Adrenal gland (tissue), 9 donors: ENCODE measurements at regions not wholly inside any gene's neighbourhood (a gene's known extent, or its start where the extent isn't known, plus 50 kb on each side); places are given as distances from the start of the nearest gene placed in this dataset.

Source experiments
- DNase-seq, 7 donors: peaks; one replicate each; pipeline ENCODE4 v3.0.0-alpha.2; 2019 to 2020
- H3K27ac ChIP-seq, 5 donors: fragments of 200-600 bp; sonication (generic) in 4 of 5; 1 replicate in 3 of 5; 2 replicates in 2 of 5; pipeline versions ENCODE4 v1.5.1 to v1.8.0; 2016 to 2020; ENCODE audit warnings: mild to moderate bottlenecking in 1 of 5
- H3K27me3 ChIP-seq: fragments of 200-600 bp; 2 replicates; pipeline ENCODE4 v1.8.0; 2021
- H3K36me3 ChIP-seq, 2 donors: fragments of 200-600 bp; replicated peaks in 1 of 2; 1 replicate in 1 of 2; 2 replicates in 1 of 2; pipeline versions ENCODE4 v1.5.1 to v1.8.0; 2018 to 2022
- H3K4me1 ChIP-seq, 2 donors: fragments of 200-600 bp; replicated peaks in 1 of 2; 1 replicate in 1 of 2; 2 replicates in 1 of 2; pipeline versions ENCODE4 v1.5.1 to v1.8.0; 2018 to 2021
- H3K4me3 ChIP-seq, 4 donors: fragments of 200-600 bp; sonication (generic) in 3 of 4; one replicate each; pipeline ENCODE4 v1.5.1; 2016 to 2018
- H3K9me3 ChIP-seq, 3 donors: fragments of 200-600 bp; sonication (generic) in 1 of 3; replicated peaks in 1 of 3; 1 replicate in 2 of 3; 2 replicates in 1 of 3; pipeline versions ENCODE4 v1.5.1 to v1.8.0; 2016 to 2021
- POLR2A ChIP-seq, 2 donors: fragments of 450-650 bp; IDR thresholded peaks; one replicate each; pipeline ENCODE4 v1.6.1; 2017; ENCODE audit warnings: antibody characterized with exemption in 2 of 2, mild to moderate bottlenecking in 2 of 2, moderate library complexity in 1 of 2
- WGBS, 4 donors: extraction: QIAGEN DNeasy Blood & Tissue Kit in 2 of 4; methylation state at CpG; one replicate each; pipeline versions ENCODE4 v1.1.5 to v1.1.7; 2013 to 2017; 5-methylcytosine and 5-hydroxymethylcytosine counted together
- intact Hi-C, 2 donors: fragments of 100-400 bp; cut with DNase I; formaldehyde crosslinking; loops; one replicate each; pipeline versions ENCODE4 v1.14.1 to v1.15.0; 2022 to 2023
- TF ChIP-seq, protein P1 (sequence below), 6 experiments: fragments of 450-650 bp in 4 of 6; fragments of 200-600 bp in 2 of 6; sonication (generic) in 1 of 6; IDR thresholded peaks; 1 replicate in 5 of 6; 2 replicates in 1 of 6; pipeline versions ENCODE4 v1.5.1 to v1.8.0; 2016 to 2021; ENCODE audit warnings: antibody characterized with exemption in 6 of 6, mild to moderate bottlenecking in 2 of 6, moderate library complexity in 1 of 6
- donor health status: healthy with polysubstance abuse.
- donor health status: Bipolar disorder and iron deficiency.
- donor health status: DM: yes; HTN: yes; CAD: no.
- donor health status: DM: no; HTN: no; CAD: no.
- donor health status: DM: no; HTN: no; CAD: no.

DNA sequence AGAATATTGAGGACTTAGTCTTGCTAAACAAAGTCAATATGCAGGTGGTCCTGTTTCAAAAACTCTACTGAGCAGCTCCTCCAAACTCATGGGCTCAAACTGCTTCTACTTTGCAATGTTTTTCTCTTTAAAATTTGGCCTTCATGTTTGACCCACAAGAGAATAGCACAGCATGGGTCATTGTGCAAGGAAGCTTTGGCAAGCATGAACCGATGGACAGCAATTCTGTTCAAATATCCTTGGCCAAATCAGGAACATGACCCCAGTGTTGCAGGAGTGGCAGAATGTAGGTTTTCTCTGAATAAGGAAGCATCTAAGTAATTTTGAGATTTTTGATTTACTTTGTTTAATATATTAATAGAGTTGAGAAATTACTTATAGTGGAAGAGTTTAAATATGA is 477.9 kb downstream of the KCNJ3 start:
- H3K9me3 ChIP-seq, result no peaks in the 10 kb centered on the region
- no peak for DNase-seq
- no peaks in the 10 kb centered on the region for H3K36me3 ChIP-seq
- no peak overlapping the region for H3K4me3 ChIP-seq
- TF ChIP-seq, protein P1, sequence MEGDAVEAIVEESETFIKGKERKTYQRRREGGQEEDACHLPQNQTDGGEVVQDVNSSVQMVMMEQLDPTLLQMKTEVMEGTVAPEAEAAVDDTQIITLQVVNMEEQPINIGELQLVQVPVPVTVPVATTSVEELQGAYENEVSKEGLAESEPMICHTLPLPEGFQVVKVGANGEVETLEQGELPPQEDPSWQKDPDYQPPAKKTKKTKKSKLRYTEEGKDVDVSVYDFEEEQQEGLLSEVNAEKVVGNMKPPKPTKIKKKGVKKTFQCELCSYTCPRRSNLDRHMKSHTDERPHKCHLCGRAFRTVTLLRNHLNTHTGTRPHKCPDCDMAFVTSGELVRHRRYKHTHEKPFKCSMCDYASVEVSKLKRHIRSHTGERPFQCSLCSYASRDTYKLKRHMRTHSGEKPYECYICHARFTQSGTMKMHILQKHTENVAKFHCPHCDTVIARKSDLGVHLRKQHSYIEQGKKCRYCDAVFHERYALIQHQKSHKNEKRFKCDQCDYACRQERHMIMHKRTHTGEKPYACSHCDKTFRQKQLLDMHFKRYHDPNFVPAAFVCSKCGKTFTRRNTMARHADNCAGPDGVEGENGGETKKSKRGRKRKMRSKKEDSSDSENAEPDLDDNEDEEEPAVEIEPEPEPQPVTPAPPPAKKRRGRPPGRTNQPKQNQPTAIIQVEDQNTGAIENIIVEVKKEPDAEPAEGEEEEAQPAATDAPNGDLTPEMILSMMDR (IDR thresholded peaks at IDR 0.05), result no peak
- TF ChIP-seq POLR2A (IDR thresholded peaks at IDR 0.05), result no peak
- 44 to 58% (median 52%) methylated on average over 1 of the region's 1 CpG for WGBS, 4 donors
- H3K27ac ChIP-seq, result no peak overlapping the region
- no peaks in the 10 kb centered on the region for H3K4me1 ChIP-seq
- intact Hi-C loops, result no loop called here
- H3K27me3 ChIP-seq, result no peaks in the 10 kb centered on the region

DNA sequence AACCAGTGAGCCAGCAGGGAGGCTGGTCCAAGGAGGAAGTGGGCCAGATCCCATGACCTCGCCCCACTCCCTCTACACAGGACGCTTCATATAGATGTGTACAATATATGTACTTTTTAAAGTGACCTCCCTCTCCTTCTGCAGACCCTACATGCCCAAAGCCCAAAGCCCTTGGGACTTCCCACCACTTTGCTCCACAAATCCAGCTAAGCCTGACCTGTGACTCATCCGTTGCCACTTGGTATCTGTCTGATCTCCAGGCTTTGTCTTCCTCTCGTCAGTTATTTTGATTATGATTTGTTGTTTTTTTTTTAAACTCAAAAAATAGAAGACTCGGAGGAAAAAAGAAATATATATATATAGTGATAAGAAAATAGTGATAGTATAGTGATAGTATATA is 470.8 kb downstream of the KCNJ3 start:
- WGBS, 4 donors, result 65 to 73% (median 69%) methylated on average over 5 of the region's 5 CpGs
- intact Hi-C loops, result no loop called here
- Histone ChIP-seq H3K36me3 (no peaks in the 10 kb centered on the region), H3K27me3 (no peaks in the 10 kb centered on the region), H3K9me3 (no peaks in the 10 kb centered on the region), H3K4me1 (no peaks in the 10 kb centered on the region), H3K4me3 (no peak overlapping the region), H3K27ac (no peak overlapping the region)
- TF ChIP-seq, protein P1 (IDR thresholded peaks at IDR 0.05), result no peak
- TF ChIP-seq POLR2A (IDR thresholded peaks at IDR 0.05), result no peak
- no peak for DNase-seq

DNA sequence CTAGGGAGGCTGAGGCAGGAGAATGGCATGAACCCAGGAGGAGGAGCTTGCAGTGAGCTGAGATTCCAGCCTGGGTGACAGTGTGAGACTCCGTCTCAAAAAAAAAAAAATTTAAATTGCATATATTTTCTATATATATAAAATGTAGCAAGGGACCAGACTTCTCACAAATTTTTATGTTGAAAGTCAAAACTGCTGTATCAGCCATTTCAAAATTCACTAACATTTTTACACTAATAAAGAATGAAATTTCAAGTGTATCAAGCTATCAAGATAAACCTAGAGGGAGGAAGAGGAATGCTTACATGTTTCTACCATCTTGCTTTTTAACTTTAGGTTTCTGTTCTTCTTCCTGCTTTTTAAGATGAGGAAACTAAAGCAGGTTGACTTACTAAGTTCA is 464.0 kb downstream of the KCNJ3 start:
- no peaks in the 10 kb centered on the region for H3K36me3 ChIP-seq
- TF ChIP-seq, protein P1 (IDR thresholded peaks at IDR 0.05), result no peak
- no peak for TF ChIP-seq POLR2A (IDR thresholded peaks at IDR 0.05)
- no peak overlapping the region for H3K27ac ChIP-seq
- DNase-seq, result no peak
- H3K4me1 ChIP-seq, result no peaks in the 10 kb centered on the region
- H3K27me3 ChIP-seq, result no peaks in the 10 kb centered on the region
- 75 to 96% (median 78%) methylated on average over 1 of the region's 1 CpG for WGBS, 4 donors
- H3K9me3 ChIP-seq, result no peaks in the 10 kb centered on the region
- no peak overlapping the region for H3K4me3 ChIP-seq
- intact Hi-C loops, result no loop called here

DNA sequence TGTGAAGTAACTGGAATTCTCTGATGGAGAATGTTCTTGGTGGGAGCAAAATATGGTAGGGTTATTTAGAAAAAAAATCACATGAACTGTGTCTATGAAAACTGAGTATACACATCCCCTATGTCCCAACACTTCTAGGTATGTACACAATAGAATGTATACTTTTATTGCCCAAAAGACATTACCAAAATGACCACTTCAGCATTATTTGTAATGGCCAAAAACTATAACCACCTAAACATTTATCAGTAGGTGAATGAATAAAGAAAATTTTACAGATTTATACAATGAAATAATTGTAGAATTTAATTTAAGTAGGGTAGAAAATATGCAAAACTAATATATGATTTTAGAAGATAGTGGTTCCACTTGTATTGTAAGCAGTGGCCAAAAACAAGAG is 462.8 kb downstream of the KCNJ3 start:
- DNase-seq, result no peak
- H3K4me1 ChIP-seq, result no peaks in the 10 kb centered on the region
- H3K36me3 ChIP-seq, result no peaks in the 10 kb centered on the region
- intact Hi-C loops, result no loop called here
- TF ChIP-seq, protein P1 (IDR thresholded peaks at IDR 0.05), result no peak
- TF ChIP-seq POLR2A (IDR thresholded peaks at IDR 0.05), result no peak
- no peaks in the 10 kb centered on the region for H3K27me3 ChIP-seq
- H3K27ac ChIP-seq, result no peak overlapping the region
- H3K9me3 ChIP-seq, result no peaks in the 10 kb centered on the region
- H3K4me3 ChIP-seq, result no peak overlapping the region
